SU-DHL-6 (cell line): ENCODE measurements at regions not wholly inside any gene's neighbourhood (a gene's known extent, or its start where the extent isn't known, plus 50 kb on each side); places are given as distances from the start of the nearest gene placed in this dataset.

Source experiments
- H2AFZ ChIP-seq: fragments of 200-600 bp; sonication (generic); 2 replicates; pipeline ENCODE4 v1.6.1; 2014; ENCODE audit warnings: low read depth, mild to moderate bottlenecking, moderate library complexity, mixed read lengths, antibody characterized with exemption, low read length; ENCODE audit not compliant: severe bottlenecking
- H3F3A ChIP-seq: fragments of 200-600 bp; shearing (Covaris generic); 2 replicates; pipeline ENCODE4 v1.6.0; 2016; ENCODE audit warnings: antibody characterized with exemption, mild to moderate bottlenecking; ENCODE audit not compliant: insufficient read depth
- H3K27ac ChIP-seq: fragments of 200-600 bp; sonication (generic); 2 replicates; pipeline ENCODE4 v1.5.1; 2016; ENCODE audit warnings: low read depth, mild to moderate bottlenecking, low read length, moderate library complexity, mixed read lengths
- H3K27me3 ChIP-seq: fragments of 200-600 bp; sonication (generic), shearing (Covaris generic); 2 replicates; pipeline ENCODE4 v1.6.0; 2014; ENCODE audit warnings: mild to moderate bottlenecking, low read length
- H3K36me3 ChIP-seq: fragments of 200-600 bp; sonication (generic); 2 replicates; pipeline ENCODE4 v1.6.1; 2014; ENCODE audit warnings: mild to moderate bottlenecking, low read length, mixed read lengths
- H3K4me2 ChIP-seq: fragments of 300-600, 200-600 bp; shearing (Covaris generic), sonication (generic); 2 replicates; pipeline ENCODE4 v1.6.0; 2014; ENCODE audit warnings: low read length, low read depth, mild to moderate bottlenecking; ENCODE audit not compliant: poor library complexity, severe bottlenecking
- H3K4me3 ChIP-seq: fragments of 200-600 bp; sonication (generic); 2 replicates; pipeline ENCODE4 v1.5.1; 2014; ENCODE audit warnings: antibody characterized with exemption, low read length, mild to moderate bottlenecking, mixed read lengths; ENCODE audit not compliant: insufficient read depth, poor library complexity, severe bottlenecking
- H3K79me2 ChIP-seq: fragments of 200-600 bp; sonication (generic); 2 replicates; pipeline ENCODE4 v1.6.1; 2014; ENCODE audit warnings: mild to moderate bottlenecking, low read length, moderate library complexity; ENCODE audit not compliant: insufficient read depth
- H3K9ac ChIP-seq: fragments of 200-600 bp; sonication (generic); 2 replicates; pipeline ENCODE4 v1.7.0; 2014; ENCODE audit warnings: mild to moderate bottlenecking, low read length
- H3K9me2 ChIP-seq: fragments of 200-600 bp; sonication (generic); replicated peaks from 2 replicates; pipeline ENCODE4 v1.6.1; 2014; ENCODE audit warnings: low read length; ENCODE audit not compliant: insufficient read depth
- H3K9me3 ChIP-seq: fragments of 200-600 bp; sonication (generic); 2 replicates; pipeline ENCODE4 v1.6.1; 2014; ENCODE audit warnings: low read length, mixed read lengths; ENCODE audit not compliant: insufficient read depth
- H4K20me1 ChIP-seq: fragments of 200-600 bp; sonication (generic); 2 replicates; pipeline ENCODE4 v1.6.1; 2014; ENCODE audit warnings: low read depth, mild to moderate bottlenecking, antibody characterized with exemption, low read length, moderate library complexity, mixed read lengths
- EZH2phosphoT487 ChIP-seq: fragments of 200-600 bp; sonication (generic), shearing (Covaris generic); conservative IDR thresholded peaks from 2 replicates; pipeline ENCODE4 v1.6.1; 2018; ENCODE audit warnings: mild to moderate bottlenecking, antibody characterized with exemption, low read length, moderate library complexity, mixed read lengths
- TF ChIP-seq, protein P1 (sequence below): fragments of 200-600 bp; sonication (generic); IDR thresholded peaks from one replicate; pipeline ENCODE4 v1.5.1; 2017; ENCODE audit warnings: antibody characterized with exemption, mild to moderate bottlenecking, low read length, moderate library complexity; ENCODE audit not compliant: insufficient read depth, poor library complexity, severe bottlenecking

- TF ChIP-seq EZH2phosphoT487: no peak
- TF ChIP-seq, protein P1, sequence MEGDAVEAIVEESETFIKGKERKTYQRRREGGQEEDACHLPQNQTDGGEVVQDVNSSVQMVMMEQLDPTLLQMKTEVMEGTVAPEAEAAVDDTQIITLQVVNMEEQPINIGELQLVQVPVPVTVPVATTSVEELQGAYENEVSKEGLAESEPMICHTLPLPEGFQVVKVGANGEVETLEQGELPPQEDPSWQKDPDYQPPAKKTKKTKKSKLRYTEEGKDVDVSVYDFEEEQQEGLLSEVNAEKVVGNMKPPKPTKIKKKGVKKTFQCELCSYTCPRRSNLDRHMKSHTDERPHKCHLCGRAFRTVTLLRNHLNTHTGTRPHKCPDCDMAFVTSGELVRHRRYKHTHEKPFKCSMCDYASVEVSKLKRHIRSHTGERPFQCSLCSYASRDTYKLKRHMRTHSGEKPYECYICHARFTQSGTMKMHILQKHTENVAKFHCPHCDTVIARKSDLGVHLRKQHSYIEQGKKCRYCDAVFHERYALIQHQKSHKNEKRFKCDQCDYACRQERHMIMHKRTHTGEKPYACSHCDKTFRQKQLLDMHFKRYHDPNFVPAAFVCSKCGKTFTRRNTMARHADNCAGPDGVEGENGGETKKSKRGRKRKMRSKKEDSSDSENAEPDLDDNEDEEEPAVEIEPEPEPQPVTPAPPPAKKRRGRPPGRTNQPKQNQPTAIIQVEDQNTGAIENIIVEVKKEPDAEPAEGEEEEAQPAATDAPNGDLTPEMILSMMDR: no peak
- Histone ChIP-seq H3K27ac (no peak overlapping the region), H3K79me2 (no peaks in the 10 kb centered on the region), H3K36me3 (no peaks in the 10 kb centered on the region), H3K9ac (no peak overlapping the region), H4K20me1 (no peaks in the 10 kb centered on the region), H3K9me2 (no peaks in the 10 kb centered on the region), H3F3A (no peaks in the 10 kb centered on the region), H2AFZ (no peak overlapping the region), H3K27me3 (no peaks in the 10 kb centered on the region), H3K4me3 (no peak overlapping the region), H3K9me3 (no peaks in the 10 kb centered on the region), H3K4me2 (no peak overlapping the region)
These were observed 274.1 kb upstream of the C9orf72 start for GRCh38 chr9:27847380-27847779.

- Histone ChIP-seq H3K9me3 (no peaks in the 10 kb centered on the region), H2AFZ (no peak overlapping the region), H3K4me2 (no peak overlapping the region), H3K4me3 (no peak overlapping the region), H3K36me3 (no peaks in the 10 kb centered on the region), H3K27me3 (no peaks in the 10 kb centered on the region), H3K27ac (no peak overlapping the region), H3K79me2 (no peaks in the 10 kb centered on the region), H3F3A (no peaks in the 10 kb centered on the region), H4K20me1 (no peaks in the 10 kb centered on the region), H3K9ac (no peak overlapping the region), H3K9me2 (no peaks in the 10 kb centered on the region)
- no peak for TF ChIP-seq EZH2phosphoT487
- TF ChIP-seq, protein P1: no peak
These were observed 274.5 kb upstream of the C9orf72 start for GRCh38 chr9:27847818-27848217.

DNA sequence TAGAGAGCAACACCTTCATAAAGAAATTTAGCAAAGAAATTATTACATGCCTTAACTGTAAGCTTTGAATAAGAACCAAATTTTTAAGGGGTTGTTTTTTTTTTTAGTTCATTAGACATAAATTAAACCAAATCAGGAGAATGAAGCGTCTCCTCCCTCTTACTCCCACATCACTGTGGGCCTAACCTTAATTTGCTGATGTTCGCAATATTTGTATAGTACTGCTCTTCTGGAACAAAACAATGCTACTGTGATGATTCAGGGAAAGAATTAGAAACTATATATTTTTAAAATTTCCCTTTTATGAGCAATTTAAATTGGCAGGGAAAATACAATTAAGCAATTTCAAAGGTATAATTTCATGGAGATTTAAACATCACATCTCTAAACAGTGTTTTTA lies 275.0 kb upstream of the C9orf72 start:
- Histone ChIP-seq H3K9ac (no peak overlapping the region), H2AFZ (no peak overlapping the region), H3K4me3 (no peak overlapping the region), H3K36me3 (no peaks in the 10 kb centered on the region), H3K9me3 (no peaks in the 10 kb centered on the region), H3K79me2 (no peaks in the 10 kb centered on the region), H3K4me2 (no peak overlapping the region), H3F3A (no peaks in the 10 kb centered on the region), H4K20me1 (no peaks in the 10 kb centered on the region), H3K9me2 (no peaks in the 10 kb centered on the region), H3K27ac (no peak overlapping the region), H3K27me3 (no peaks in the 10 kb centered on the region)
- TF ChIP-seq, protein P1: no peak
- no peak for TF ChIP-seq EZH2phosphoT487
